ENCODE measurements at regions not wholly inside any gene's neighbourhood (a gene's known extent, or its start where the extent isn't known, plus 50 kb on each side); places are given as distances from the start of the nearest gene placed in this dataset.
"Not testable (repeated sequence)": the region's sequence is repeated elsewhere in the genome, so short reads cannot be mapped to it uniquely, and the experiment has no call there.

DNA sequence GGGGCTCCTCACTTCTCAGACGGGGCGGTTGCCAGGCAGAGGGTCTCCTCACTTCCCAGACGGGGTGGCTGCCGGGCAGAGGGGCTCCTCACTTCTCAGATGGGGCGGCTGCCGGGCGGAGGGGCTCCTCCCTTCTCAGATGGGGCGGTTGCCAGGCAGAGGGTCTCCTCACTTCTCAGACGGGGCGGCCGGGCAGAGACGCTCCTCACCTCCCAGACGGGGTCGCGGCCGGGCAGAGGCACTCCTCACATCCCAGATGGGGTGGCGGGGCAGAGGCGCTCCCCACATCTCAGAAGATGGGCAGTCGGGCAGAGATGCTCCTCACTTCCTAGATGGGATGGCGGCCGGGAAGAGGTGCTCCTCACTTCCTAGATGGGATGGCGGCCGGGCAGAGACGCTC is 148.3 kb downstream of the UTRN start:
- not testable (repeated sequence) for TF ChIP-seq EZH2 (optimal IDR thresholded peaks at IDR 0.05; ENCODE audit: low read depth, low read length); CTCF (IDR thresholded peaks at IDR 0.05; ENCODE audit: low read length)
